GM19455 (cell line): ENCODE measurements at regions not wholly inside any gene's neighbourhood (a gene's known extent, or its start where the extent isn't known, plus 50 kb on each side); places are given as distances from the start of the nearest gene placed in this dataset.

ENCODE experiments used
- ATAC-seq: cut with Tn5 transposase; IDR thresholded peaks from one replicate; pipeline ENCODE4 v1.9.1; 2021; ENCODE audit not compliant: unreplicated experiment

DNA sequence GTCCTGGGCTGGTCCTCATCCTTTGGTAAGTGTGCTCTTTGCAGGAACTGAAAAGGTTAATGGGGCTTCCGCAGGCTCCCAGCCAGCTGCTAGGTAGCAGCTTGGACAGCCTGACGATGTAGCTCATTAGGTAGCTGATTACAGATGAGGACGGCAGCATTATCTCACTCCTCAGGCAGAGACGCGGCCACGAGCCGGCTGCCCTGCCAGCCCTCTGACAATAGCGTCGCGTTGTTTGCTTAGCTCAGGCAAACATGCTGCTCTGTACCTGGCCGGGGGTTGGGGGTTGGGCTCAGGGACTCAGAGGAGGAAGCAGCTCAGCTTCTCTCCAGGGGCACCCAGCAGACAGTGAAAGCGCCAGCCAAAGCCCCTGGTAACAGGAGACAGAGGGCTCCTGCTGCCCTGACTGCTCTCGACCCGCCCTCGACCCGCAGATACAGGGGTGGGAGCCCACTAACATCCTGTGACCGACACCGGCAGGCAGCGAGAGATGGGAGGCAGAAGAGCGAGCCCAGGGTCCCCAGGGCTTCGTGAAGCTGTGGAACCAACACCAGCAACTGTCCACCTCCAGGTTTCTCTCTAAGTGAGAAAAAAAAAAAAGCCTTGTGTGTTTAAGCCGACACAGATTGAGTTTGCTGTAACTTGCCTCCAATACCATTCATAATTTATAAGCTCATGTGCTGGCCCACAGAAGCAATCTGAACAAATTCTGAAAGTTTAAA, 53.4 kb upstream of the DLK1 start:
- no peak for ATAC-seq

DNA sequence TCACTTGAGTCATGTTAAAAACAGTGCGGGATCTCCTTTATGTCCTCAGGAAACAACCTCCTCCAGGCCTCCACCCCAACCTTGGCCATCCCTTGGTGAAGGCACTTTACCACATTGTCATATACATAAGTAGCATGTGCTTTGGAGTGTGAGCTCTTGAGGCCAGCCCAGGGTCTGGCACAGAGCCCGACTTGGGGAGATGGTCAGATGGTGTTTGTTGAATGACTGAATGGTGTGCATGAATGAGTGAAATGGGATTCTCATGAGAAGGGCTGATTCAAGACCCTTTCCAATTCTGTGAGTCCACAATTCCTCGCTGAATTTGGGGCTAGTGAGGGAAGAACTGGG, 52.9 kb upstream of the DLK1 start:
- ATAC-seq, result no peak

DNA sequence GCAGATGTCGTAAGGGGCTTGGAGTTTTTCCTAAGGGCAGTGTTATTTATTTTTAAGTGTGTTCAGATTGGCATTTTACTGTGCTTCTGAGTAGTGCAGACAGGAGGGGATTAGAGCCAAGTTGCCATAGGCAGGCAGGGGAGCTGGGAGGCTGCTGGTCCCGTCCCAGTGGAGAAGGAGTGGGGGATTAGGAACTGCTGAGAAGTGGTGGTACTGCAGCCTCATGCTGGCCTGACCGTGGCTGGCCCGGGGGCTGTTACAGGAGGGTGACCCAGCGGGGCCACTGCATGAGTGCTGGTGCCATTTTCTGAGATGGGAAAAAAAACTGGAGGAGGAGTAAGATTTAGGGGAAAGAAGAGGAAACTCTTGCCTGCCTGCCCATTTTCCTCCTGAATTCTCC, 52.3 kb upstream of the DLK1 start:
- no peak for ATAC-seq

DNA sequence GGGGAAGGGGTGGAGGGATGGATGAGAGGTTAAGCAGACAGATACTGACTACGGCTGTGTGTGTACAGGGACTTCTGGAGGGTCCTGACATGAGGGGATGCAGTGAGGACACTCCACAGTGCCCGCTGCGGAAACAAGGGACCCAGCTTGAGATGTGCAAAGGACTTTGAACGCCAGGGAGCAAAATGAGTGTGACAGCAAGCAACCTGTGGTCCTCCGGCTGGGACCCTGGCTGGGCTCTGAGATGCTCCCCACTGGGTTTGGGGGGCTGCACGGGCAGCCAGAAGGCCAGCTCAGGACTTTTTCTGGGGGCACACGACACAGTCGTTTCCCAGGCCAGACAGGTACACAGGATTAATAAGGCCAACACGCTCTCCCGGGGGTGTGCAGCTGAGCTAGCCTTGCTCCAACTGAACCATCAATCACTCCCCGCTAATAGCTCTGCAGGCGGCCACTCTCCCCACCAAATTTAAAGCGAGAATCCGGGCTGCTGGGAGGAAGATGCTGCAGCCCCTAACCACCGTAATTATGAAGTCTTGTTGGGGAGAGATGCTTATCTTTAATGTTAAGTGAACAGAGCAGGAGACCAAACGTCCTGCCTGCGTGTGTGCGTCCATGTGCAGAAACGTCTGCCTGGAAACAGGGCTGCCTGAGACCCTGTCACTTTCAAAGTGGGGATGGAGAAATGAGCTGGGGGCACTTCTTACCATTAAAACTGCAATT, 51.6 kb upstream of the DLK1 start:
- no peak for ATAC-seq

DNA sequence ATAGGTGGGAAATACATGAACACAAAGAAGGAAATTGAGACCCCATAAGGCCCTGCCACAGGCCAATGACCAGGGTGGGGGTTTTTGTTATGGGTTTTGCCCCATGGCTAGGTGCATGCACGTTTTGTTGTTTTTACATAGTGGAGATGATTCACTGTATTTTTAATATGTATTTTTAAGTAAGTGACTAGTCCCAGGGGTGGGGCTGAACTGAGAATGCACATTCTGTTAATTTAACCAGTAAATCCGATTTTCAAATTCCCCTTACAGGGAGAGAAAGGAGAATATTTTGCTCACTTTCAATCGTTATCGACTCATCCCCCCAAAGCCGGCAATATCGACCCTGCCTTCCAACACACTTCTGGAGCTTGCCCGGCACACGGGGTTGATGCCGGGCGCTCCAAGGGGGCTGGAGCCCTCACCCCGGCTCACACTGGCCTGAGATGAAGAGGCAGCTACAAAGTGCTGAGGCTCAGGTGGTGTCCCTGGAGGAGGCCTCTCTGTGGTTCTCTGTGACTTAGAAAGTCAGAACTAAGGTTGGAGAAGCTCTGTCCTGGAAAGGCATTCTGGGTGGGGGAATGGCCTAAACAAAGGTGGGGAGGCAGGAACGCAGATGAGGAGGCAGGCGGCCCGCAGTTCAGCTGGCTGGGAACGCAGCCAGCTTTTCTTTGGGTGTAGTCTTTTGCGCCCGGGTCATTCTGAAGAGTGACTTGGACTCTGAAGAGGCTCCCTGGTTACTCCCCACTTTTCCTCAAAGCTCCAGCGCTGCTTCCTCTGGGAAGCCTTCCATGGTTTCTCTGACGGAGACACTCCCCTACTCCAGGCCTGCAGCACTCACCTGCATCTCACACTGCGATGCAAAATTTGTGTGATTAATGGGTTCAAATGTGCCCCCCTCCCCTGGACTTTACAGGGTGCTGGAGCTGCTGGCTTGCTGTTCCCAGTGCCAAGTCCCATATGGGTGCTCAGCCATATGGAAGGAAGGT, 50.7 kb upstream of the DLK1 start:
- ATAC-seq, result no peak
